GM19372 (cell line): ENCODE measurements at regions not wholly inside any gene's neighbourhood (a gene's known extent, or its start where the extent isn't known, plus 50 kb on each side); places are given as distances from the start of the nearest gene placed in this dataset.

ENCODE experiments used
- ATAC-seq: cut with Tn5 transposase; IDR thresholded peaks from one replicate; pipeline ENCODE4 v1.9.1; 2021; ENCODE audit warnings: mild to moderate bottlenecking, low read depth, moderate library complexity; ENCODE audit not compliant: unreplicated experiment

- ATAC-seq, result no peak
Measured at GRCh38 chr3:148330542-148330941, 367.2 kb upstream of the AGTR1 start.

- peak; percentile 46 for ATAC-seq
Measured at GRCh38 chr3:148331081-148331846, 366.4 kb upstream of the AGTR1 start.

- ATAC-seq, result no peak
Measured at GRCh38 chr3:148332509-148332908, 365.2 kb upstream of the AGTR1 start.

- ATAC-seq, result no peak
Measured at GRCh38 chr3:148333091-148333490, 364.6 kb upstream of the AGTR1 start.

GRCh38 chr3:148335612-148336011 lies 362.1 kb upstream of the AGTR1 start:
- ATAC-seq, result no peak

- ATAC-seq, result no peak
Measured at GRCh38 chr3:148343416-148343815, 354.3 kb upstream of the AGTR1 start.

GRCh38 chr3:148344521-148344920 lies 353.2 kb upstream of the AGTR1 start:
- no peak for ATAC-seq

- no peak for ATAC-seq
Measured at GRCh38 chr3:148360051-148360450, 337.7 kb upstream of the AGTR1 start.

- ATAC-seq, result no peak
Measured at GRCh38 chr3:148366743-148367410, 330.8 kb upstream of the AGTR1 start.

GRCh38 chr3:148367756-148368155 lies 329.9 kb upstream of the AGTR1 start:
- ATAC-seq, result no peak

- no peak for ATAC-seq
Measured at GRCh38 chr3:148369381-148369780, 328.3 kb upstream of the AGTR1 start.

GRCh38 chr3:148372206-148372875 lies 325.4 kb upstream of the AGTR1 start:
- ATAC-seq, result no peak

GRCh38 chr3:148373961-148374360 lies 323.7 kb upstream of the AGTR1 start:
- no peak for ATAC-seq

GRCh38 chr3:148379763-148380382 lies 317.8 kb upstream of the AGTR1 start:
- peak; percentile 88 for ATAC-seq

GRCh38 chr3:148381051-148381450 lies 316.7 kb upstream of the AGTR1 start:
- ATAC-seq, result no peak

GRCh38 chr3:148389916-148390315 lies 307.8 kb upstream of the AGTR1 start:
- no peak for ATAC-seq

- no peak for ATAC-seq
Measured at GRCh38 chr3:148395821-148396220, 301.9 kb upstream of the AGTR1 start.

GRCh38 chr3:148400754-148401153 lies 296.9 kb upstream of the AGTR1 start:
- no peak for ATAC-seq

- ATAC-seq, result no peak
Measured at GRCh38 chr3:148408667-148409066, 289.0 kb upstream of the AGTR1 start.

- ATAC-seq, result no peak
Measured at GRCh38 chr3:148420242-148420641, 277.5 kb upstream of the AGTR1 start.
